Lung (tissue), 11 donors: ENCODE measurements at regions not wholly inside any gene's neighbourhood (a gene's known extent, or its start where the extent isn't known, plus 50 kb on each side); places are given as distances from the start of the nearest gene placed in this dataset.
"Not testable (repeated sequence)": the region's sequence is repeated elsewhere in the genome, so short reads cannot be mapped to it uniquely, and the experiment has no call there.

ENCODE experiments used
- ATAC-seq: fragments of 200-7000 bp; cut with Tn5 transposase; one replicate; pipeline ENCODE4 v1.9.1; 2020; ENCODE audit warnings: moderate number of reproducible peaks; ENCODE audit not compliant: insufficient read depth, low FRiP score
- DNase-seq, 3 donors: peaks; one replicate each; pipeline ENCODE4 v3.0.0-alpha.2; 2013 to 2017
- H3K27ac ChIP-seq, 2 donors: one replicate each; pipeline ENCODE4 v1.5.1; 2013; ENCODE audit warnings: mild to moderate bottlenecking in 2 of 2, moderate library complexity in 2 of 2, control low read depth in 1 of 2, inconsistent platforms in 1 of 2, low read depth in 1 of 2, low read length in 1 of 2
- H3K27me3 ChIP-seq, 3 donors: one replicate each; pipeline ENCODE4 v1.5.1; 2013; ENCODE audit warnings: low read length in 2 of 3; ENCODE audit not compliant: control insufficient read depth in 3 of 3, insufficient read depth in 3 of 3
- H3K36me3 ChIP-seq, 4 donors: one replicate each; pipeline ENCODE4 v1.5.1; 2013; ENCODE audit warnings: low read length in 4 of 4, mild to moderate bottlenecking in 1 of 4, moderate library complexity in 1 of 4; ENCODE audit not compliant: control insufficient read depth in 4 of 4, insufficient read depth in 4 of 4
- H3K4me1 ChIP-seq, 5 donors: one replicate each; pipeline ENCODE4 v1.5.1; 2013; ENCODE audit warnings: low read length in 5 of 5, mild to moderate bottlenecking in 2 of 5, moderate library complexity in 1 of 5; ENCODE audit not compliant: control insufficient read depth in 5 of 5, insufficient read depth in 5 of 5
- H3K4me3 ChIP-seq: one replicate; pipeline ENCODE4 v1.5.1; 2013; ENCODE audit warnings: mild to moderate bottlenecking, control low read depth, moderate library complexity
- H3K9ac ChIP-seq, 2 donors: one replicate each; pipeline ENCODE4 v1.5.1; 2013; ENCODE audit warnings: low read length in 2 of 2, control low read depth in 1 of 2; ENCODE audit not compliant: insufficient read depth in 1 of 2
- H3K9me3 ChIP-seq, 4 donors: one replicate each; pipeline ENCODE4 v1.5.1; 2013; ENCODE audit warnings: low read length in 3 of 4, mild to moderate bottlenecking in 1 of 4, moderate library complexity in 1 of 4; ENCODE audit not compliant: control insufficient read depth in 4 of 4, insufficient read depth in 3 of 4
- whole genome bisulfite sequencing, 2 donors: extraction: QIAGEN DNeasy Blood & Tissue Kit; methylation state at CpG; one replicate each; pipeline ENCODE4 v1.1.7; 2013; 5-methylcytosine and 5-hydroxymethylcytosine counted together
- TF ChIP-seq, protein P1 (sequence below): IDR thresholded peaks from 2 replicates; pipeline ENCODE4 v1.5.1; 2012; ENCODE audit warnings: mild to moderate bottlenecking; ENCODE audit errors: control extremely low read depth, extremely low read depth
- donor health status: control.
- donor health status: control.
- donor health status: Bipolar disorder and iron deficiency.
- donor health status: healthy.
- donor health status: DM: yes; HTN: yes; CAD: no.

GRCh38 chr10:30704026-30704600, 74.6 kb upstream of the LYZL2 start:
- WGBS, 2 donors = 85% methylated on average over 11 of the region's 11 CpGs
- TF ChIP-seq, protein P1, sequence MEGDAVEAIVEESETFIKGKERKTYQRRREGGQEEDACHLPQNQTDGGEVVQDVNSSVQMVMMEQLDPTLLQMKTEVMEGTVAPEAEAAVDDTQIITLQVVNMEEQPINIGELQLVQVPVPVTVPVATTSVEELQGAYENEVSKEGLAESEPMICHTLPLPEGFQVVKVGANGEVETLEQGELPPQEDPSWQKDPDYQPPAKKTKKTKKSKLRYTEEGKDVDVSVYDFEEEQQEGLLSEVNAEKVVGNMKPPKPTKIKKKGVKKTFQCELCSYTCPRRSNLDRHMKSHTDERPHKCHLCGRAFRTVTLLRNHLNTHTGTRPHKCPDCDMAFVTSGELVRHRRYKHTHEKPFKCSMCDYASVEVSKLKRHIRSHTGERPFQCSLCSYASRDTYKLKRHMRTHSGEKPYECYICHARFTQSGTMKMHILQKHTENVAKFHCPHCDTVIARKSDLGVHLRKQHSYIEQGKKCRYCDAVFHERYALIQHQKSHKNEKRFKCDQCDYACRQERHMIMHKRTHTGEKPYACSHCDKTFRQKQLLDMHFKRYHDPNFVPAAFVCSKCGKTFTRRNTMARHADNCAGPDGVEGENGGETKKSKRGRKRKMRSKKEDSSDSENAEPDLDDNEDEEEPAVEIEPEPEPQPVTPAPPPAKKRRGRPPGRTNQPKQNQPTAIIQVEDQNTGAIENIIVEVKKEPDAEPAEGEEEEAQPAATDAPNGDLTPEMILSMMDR = no peak
- Histone ChIP-seq H3K9ac (no peak overlapping the region), H3K4me1 (peaks cover 0 to 8% (median 0%) of the 10 kb centered on the region in 5 donors), H3K27me3 (no peaks in the 10 kb centered on the region), H3K4me3 (no peak overlapping the region), H3K27ac (no peak overlapping the region), H3K9me3 (no peaks in the 10 kb centered on the region), H3K36me3 (no peaks in the 10 kb centered on the region)
- DNase-seq (no peak), ATAC-seq (no peak)

- not testable (repeated sequence) for DNase-seq, H3K36me3 ChIP-seq, H3K9ac ChIP-seq, H3K9me3 ChIP-seq, H3K27me3 ChIP-seq, H3K4me1 ChIP-seq, H3K4me3 ChIP-seq, H3K27ac ChIP-seq, ATAC-seq
- 89 to 90% methylated on average over 7 of the region's 7 CpGs for whole genome bisulfite sequencing, 2 donors
Measured at GRCh38 chr10:30703446-30703845, 73.9 kb upstream of the LYZL2 start.

GRCh38 chr10:30702860-30703259, 73.3 kb upstream of the LYZL2 start:
- no peak overlapping the region for H3K4me3 ChIP-seq
- TF ChIP-seq, protein P1 = no peak
- no peaks in the 10 kb centered on the region for H3K9me3 ChIP-seq
- no peak for DNase-seq
- WGBS, 2 donors = 65 to 71% methylated on average over 5 of the region's 5 CpGs
- H3K4me1 ChIP-seq = peaks cover 0 to 8% (median 0%) of the 10 kb centered on the region in 5 donors
- no peaks in the 10 kb centered on the region for H3K27me3 ChIP-seq
- H3K36me3 ChIP-seq = no peaks in the 10 kb centered on the region
- no peak overlapping the region for H3K27ac ChIP-seq
- no peak overlapping the region for H3K9ac ChIP-seq
- ATAC-seq = no peak

DNA sequence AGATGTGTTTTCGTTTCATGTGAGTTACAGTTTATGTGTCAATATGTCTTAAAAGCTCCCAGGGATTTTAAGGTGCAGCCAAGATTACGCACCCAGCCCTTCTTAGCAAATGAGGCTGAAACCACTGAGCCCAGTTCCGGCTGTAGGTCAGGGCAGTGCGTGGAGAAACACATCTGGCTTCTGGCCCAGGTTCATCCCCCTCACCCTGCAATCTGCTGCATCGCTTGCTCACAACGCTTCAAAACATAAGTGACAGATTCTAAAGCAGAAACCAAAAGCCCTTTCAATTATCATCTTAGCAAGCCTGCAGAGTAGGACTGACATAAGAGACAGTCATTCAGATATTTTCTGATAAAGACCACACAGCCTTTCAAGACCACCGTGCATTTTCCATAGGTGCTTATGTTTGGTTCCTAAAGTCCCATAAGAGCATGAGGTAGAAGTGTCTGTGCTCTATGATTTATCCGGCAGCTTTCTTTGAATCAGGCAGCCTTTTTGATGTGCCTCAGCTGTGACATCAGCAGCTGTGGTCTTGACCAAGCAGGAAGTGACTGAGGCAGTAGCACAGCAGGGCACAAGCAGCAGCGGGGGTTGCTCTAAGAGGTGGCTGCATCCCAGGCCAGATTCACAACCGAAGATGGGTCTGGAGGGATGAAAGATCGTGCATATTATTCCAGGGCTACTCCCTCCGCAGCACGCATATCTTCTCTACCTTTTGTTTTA, 72.1 kb upstream of the LYZL2 start:
- no peak overlapping the region for H3K27ac ChIP-seq
- 36 to 52% methylated on average over 13 of the region's 13 CpGs for WGBS, 2 donors
- H3K9me3 ChIP-seq = no peaks in the 10 kb centered on the region
- ATAC-seq (no peak), DNase-seq (peak in 2 of 3 donors; percentile 38 to 49)
- TF ChIP-seq, protein P1 = no peak
- H3K27me3 ChIP-seq = no peaks in the 10 kb centered on the region
- H3K4me1 ChIP-seq = peaks cover 0 to 8% (median 0%) of the 10 kb centered on the region in 5 donors
- no peak overlapping the region for H3K4me3 ChIP-seq
- no peaks in the 10 kb centered on the region for H3K36me3 ChIP-seq
- no peak overlapping the region for H3K9ac ChIP-seq
